Pancreas (tissue), 10 donors: ENCODE measurements at regions not wholly inside any gene's neighbourhood (a gene's known extent, or its start where the extent isn't known, plus 50 kb on each side); places are given as distances from the start of the nearest gene placed in this dataset.

Experiments
- ATAC-seq, 4 donors: fragments of 200-7000 bp; cut with Tn5 transposase; one replicate each; pipeline versions ENCODE4 v1.8.0 to v1.9.1; 2020; ENCODE audit warnings: mild to moderate bottlenecking in 4 of 4, moderate library complexity in 4 of 4
- DNase-seq, 6 donors: peaks; one replicate each; pipeline ENCODE4 v3.0.0-alpha.2; 2020
- FAIRE-seq: peaks from 2 replicates; lab custom pipeline; 2012; peaks lifted over from hg19 to GRCh38; lab: Jason Lieb, UNC
- H3K27ac ChIP-seq, 4 donors: fragments of 200-600 bp; sonication (generic); 1 replicate in 3 of 4; 2 replicates in 1 of 4; pipeline versions ENCODE4 v1.5.0 to v1.8.0; 2020
- H3K27me3 ChIP-seq, 4 donors: fragments of 200-600 bp; one replicate each; pipeline ENCODE4 v1.8.0; 2021
- H3K36me3 ChIP-seq, 3 donors: fragments of 200-600 bp; sonication (generic) in 1 of 3; one replicate each; pipeline versions ENCODE4 v1.5.0 to v1.8.0; 2020 to 2021
- H3K4me1 ChIP-seq, 3 donors: fragments of 200-600 bp; one replicate each; pipeline ENCODE4 v1.8.0; 2021
- H3K4me3 ChIP-seq, 4 donors: fragments of 200-600 bp; sonication (generic) in 2 of 4; one replicate each; pipeline versions ENCODE4 v1.5.0 to v1.8.0; 2020 to 2021
- H3K9me3 ChIP-seq, 4 donors: fragments of 200-600 bp; one replicate each; pipeline ENCODE4 v1.8.0; 2021
- CTCF ChIP-seq, 4 donors: fragments of 200-600 bp; sonication (generic) in 3 of 4; IDR thresholded peaks; one replicate each; pipeline versions ENCODE4 v1.5.0 to v1.8.0; 2021; ENCODE audit warnings: antibody characterized with exemption in 4 of 4
- WGBS, 2 donors: extraction: QIAGEN DNeasy Blood & Tissue Kit; methylation state at CpG; one replicate each; pipeline ENCODE4 v1.1.7; 2013; 5-methylcytosine and 5-hydroxymethylcytosine counted together
- intact Hi-C, 3 donors: fragments of 100-400 bp; cut with DNase I; formaldehyde crosslinking; loops; one replicate each; pipeline versions ENCODE4 v1.11.1 to v1.14.2; 2022
- donor health status: healthy with polysubstance abuse.
- donor health status: DM: no; HTN: no; CAD: no; lungs with moderate emphysema.
- donor health status: DM: no; HTN: no; CAD: no.
- donor health status: control.
- donor health status: control.
- donor health status: Bipolar disorder and iron deficiency.
- donor health status: DM: yes; HTN: yes; CAD: no.
- donor health status: DM: no; HTN: no; CAD: no.
- donor health status: DM: no; HTN: no; CAD: no.
- donor health status: DM: yes; HTN: yes; CAD: no.

GRCh38 chr16:52004343-52004742 lies 542.6 kb downstream of the TOX3 start:
- DNase-seq (no peak), ATAC-seq (no peak), FAIRE-seq (no peak)
- Histone ChIP-seq H3K4me1 (no peaks in the 10 kb centered on the region), H3K9me3 (no peaks in the 10 kb centered on the region), H3K27ac (no peak overlapping the region), H3K36me3 (no peaks in the 10 kb centered on the region), H3K4me3 (no peak overlapping the region), H3K27me3 (no peaks in the 10 kb centered on the region)
- 91 to 97% methylated on average over 6 of the region's 6 CpGs for WGBS, 2 donors
- TF ChIP-seq CTCF (IDR thresholded peaks at IDR 0.05): no peak
- intact Hi-C loops: no loop called here

DNA sequence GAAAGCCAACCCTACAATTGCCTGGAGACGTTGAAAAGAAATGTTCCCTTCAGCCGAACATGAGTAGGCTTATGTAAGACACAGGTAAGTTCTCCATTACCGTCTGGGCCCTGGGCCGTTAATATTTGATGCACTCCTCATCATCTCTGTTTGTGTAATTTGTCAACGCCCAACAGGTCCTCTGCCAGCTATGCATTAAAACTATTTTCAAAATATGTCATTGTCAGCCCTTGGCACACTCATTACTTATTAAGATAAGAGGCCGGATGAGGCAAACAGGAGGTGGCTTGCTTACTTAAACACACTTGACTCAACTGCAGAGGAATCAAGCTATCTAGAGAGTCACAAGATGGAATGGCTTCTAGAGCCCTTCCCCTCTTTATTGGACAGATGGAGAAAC lies 544.9 kb downstream of the TOX3 start:
- no peaks in the 10 kb centered on the region for H3K4me1 ChIP-seq
- 56 to 59% methylated on average over 6 of the region's 6 CpGs for WGBS, 2 donors
- H3K36me3 ChIP-seq: no peaks in the 10 kb centered on the region
- intact Hi-C loops: no loop called here
- ATAC-seq (no peak), DNase-seq (no peak), FAIRE-seq (no peak)
- H3K27ac ChIP-seq: no peak overlapping the region
- H3K4me3 ChIP-seq: no peak overlapping the region
- no peaks in the 10 kb centered on the region for H3K27me3 ChIP-seq
- TF ChIP-seq CTCF (IDR thresholded peaks at IDR 0.05): no peak
- no peaks in the 10 kb centered on the region for H3K9me3 ChIP-seq

DNA sequence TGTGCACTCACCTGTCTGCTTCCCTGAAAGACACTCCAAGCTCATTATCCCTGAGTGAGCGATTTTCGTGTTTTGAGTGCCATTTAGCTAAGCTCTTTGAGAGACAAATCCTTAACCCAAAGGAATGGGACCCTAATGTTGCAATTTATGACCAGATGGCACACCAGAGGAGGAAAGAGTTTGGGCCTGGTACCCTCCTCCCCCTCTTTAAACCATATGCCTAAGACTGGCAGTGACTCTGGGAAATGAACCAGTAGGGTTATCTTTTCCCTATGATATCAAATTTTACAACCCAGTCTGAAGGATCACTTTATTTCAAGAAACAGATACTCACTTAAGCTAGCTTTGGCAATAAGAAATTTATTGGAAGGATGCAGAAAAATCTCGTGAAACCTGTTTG lies 550.4 kb downstream of the TOX3 start:
- no peak for TF ChIP-seq CTCF (IDR thresholded peaks at IDR 0.05)
- intact Hi-C loops: no loop called here
- Histone ChIP-seq H3K27ac (no peak overlapping the region), H3K36me3 (no peaks in the 10 kb centered on the region), H3K4me1 (peaks cover 0 to 12% (median 8%) of the 10 kb centered on the region in 3 donors), H3K4me3 (no peak overlapping the region), H3K9me3 (no peaks in the 10 kb centered on the region), H3K27me3 (no peaks in the 10 kb centered on the region)
- no peak for FAIRE-seq
- ATAC-seq: no peak
- no peak for DNase-seq
- WGBS, 2 donors: 64 to 75% methylated on average over 3 of the region's 3 CpGs

- no peak for FAIRE-seq
- 6 to 10% methylated on average over 8 of the region's 8 CpGs for WGBS, 2 donors
These were observed 552.3 kb downstream of the TOX3 start for GRCh38 chr16:51994597-51994996.

More at GRCh38 chr16:51994597-51994996, 552.3 kb downstream of the TOX3 start:
- ATAC-seq: peak; percentile 98 to 99 (median 98)
- peak overlapping the region; percentile 38 to 64 (median 50) for H3K27ac ChIP-seq
- peak; percentile 66 to 98 (median 88) for DNase-seq
- intact Hi-C loops: no loop called here
- no peak overlapping the region for H3K4me3 ChIP-seq
- TF ChIP-seq CTCF (IDR thresholded peaks at IDR 0.05): no peak
- peaks cover 0 to 12% (median 8%) of the 10 kb centered on the region in 3 donors for H3K4me1 ChIP-seq
- no peaks in the 10 kb centered on the region for H3K36me3 ChIP-seq
- H3K9me3 ChIP-seq: no peaks in the 10 kb centered on the region
- H3K27me3 ChIP-seq: no peaks in the 10 kb centered on the region
